H4 (cell line): ENCODE measurements at regions not wholly inside any gene's neighbourhood (a gene's known extent, or its start where the extent isn't known, plus 50 kb on each side); places are given as distances from the start of the nearest gene placed in this dataset.

Experiments used
- DNase-seq: peaks from one replicate; pipeline ENCODE4 v3.0.0-alpha.2; 2015; ENCODE audit warnings: low spot score

GRCh38 chr9:115733318-115734110, 420.1 kb upstream of the PAPPA start:
- DNase-seq: no peak

- no peak for DNase-seq
Measured at GRCh38 chr9:115739096-115739875, 414.3 kb upstream of the PAPPA start.

GRCh38 chr9:115740986-115741385, 412.6 kb upstream of the PAPPA start:
- no peak for DNase-seq

GRCh38 chr9:115743709-115744605, 409.6 kb upstream of the PAPPA start:
- DNase-seq: no peak

GRCh38 chr9:115746496-115746895, 407.1 kb upstream of the PAPPA start:
- no peak for DNase-seq

GRCh38 chr9:115747731-115748130, 405.9 kb upstream of the PAPPA start:
- DNase-seq: no peak

GRCh38 chr9:115756736-115757135, 396.9 kb upstream of the PAPPA start:
- DNase-seq: no peak

GRCh38 chr9:115757461-115757860, 396.1 kb upstream of the PAPPA start:
- no peak for DNase-seq

- no peak for DNase-seq
Measured at GRCh38 chr9:115758441-115758840, 395.1 kb upstream of the PAPPA start.

- no peak for DNase-seq
Measured at GRCh38 chr9:115759426-115759825, 394.2 kb upstream of the PAPPA start.

- no peak for DNase-seq
Measured at GRCh38 chr9:115764645-115765044, 388.9 kb upstream of the PAPPA start.

GRCh38 chr9:115765060-115765459, 388.5 kb upstream of the PAPPA start:
- DNase-seq: no peak

GRCh38 chr9:115766370-115766955, 387.1 kb upstream of the PAPPA start:
- no peak for DNase-seq

GRCh38 chr9:115770521-115770920, 383.1 kb upstream of the PAPPA start:
- no peak for DNase-seq

GRCh38 chr9:115775659-115776058, 377.9 kb upstream of the PAPPA start:
- no peak for DNase-seq

GRCh38 chr9:115777610-115778009, 376.0 kb upstream of the PAPPA start:
- no peak for DNase-seq

- DNase-seq: no peak
Measured at GRCh38 chr9:115781070-115781736, 372.4 kb upstream of the PAPPA start.

GRCh38 chr9:115786321-115786720, 367.3 kb upstream of the PAPPA start:
- DNase-seq: no peak

GRCh38 chr9:115790520-115790919, 363.1 kb upstream of the PAPPA start:
- DNase-seq: no peak

GRCh38 chr9:115794921-115795475, 358.6 kb upstream of the PAPPA start:
- DNase-seq: no peak

GRCh38 chr9:115799734-115800133, 353.9 kb upstream of the PAPPA start:
- no peak for DNase-seq
